BLaER1 treated with 17β-estradiol and CSF1 and Interleukin-3, amounts not matched to agents 10 nM and 100 nM (cell line): ENCODE measurements at regions not wholly inside any gene's neighbourhood (a gene's known extent, or its start where the extent isn't known, plus 50 kb on each side); places are given as distances from the start of the nearest gene placed in this dataset.
"Not testable (repeated sequence)": the region's sequence is repeated elsewhere in the genome, so short reads cannot be mapped to it uniquely, and the experiment has no call there.

ENCODE experiments used
- H3K27ac ChIP-seq, 11 experiments: shearing (Covaris generic); formaldehyde crosslinking; 2 replicates each; pipeline ENCODE4 v1.8.1; 2022
- H3K27me3 ChIP-seq, 11 experiments: shearing (Covaris generic); formaldehyde crosslinking; 2 replicates each; pipeline ENCODE4 v1.8.1; 2022
- H3K36me3 ChIP-seq, 11 experiments: shearing (Covaris generic); formaldehyde crosslinking; 2 replicates each; pipeline ENCODE4 v1.8.1; 2022
- H3K4me1 ChIP-seq, 10 experiments: shearing (Covaris generic); formaldehyde crosslinking; 2 replicates each; pipeline ENCODE4 v1.8.1; 2022
- H3K4me2 ChIP-seq, 11 experiments: shearing (Covaris generic); formaldehyde crosslinking; 2 replicates each; pipeline ENCODE4 v1.8.1; 2022
- H3K4me3 ChIP-seq, 10 experiments: shearing (Covaris generic); formaldehyde crosslinking; 2 replicates each; pipeline ENCODE4 v1.8.1; 2022
- H3K9ac ChIP-seq, 11 experiments: shearing (Covaris generic); formaldehyde crosslinking; 2 replicates each; pipeline ENCODE4 v1.8.1; 2022
- H3K9me3 ChIP-seq, 11 experiments: shearing (Covaris generic); formaldehyde crosslinking; replicated peaks in 1 of 11; 2 replicates each; pipeline ENCODE4 v1.8.1; 2022
- H4K20me1 ChIP-seq, 11 experiments: shearing (Covaris generic); formaldehyde crosslinking; 2 replicates each; pipeline ENCODE4 v1.8.1; 2022
- Cebpa-rat ChIP-seq, 11 experiments: shearing (Covaris generic); IDR thresholded peaks; 2 replicates each; pipeline ENCODE4 v1.8.1; 2022

GRCh38 chrX:45554736-45555135, 354.1 kb upstream of the DIPK2B start:
- no peak for TF ChIP-seq Cebpa-rat (IDR thresholded peaks at IDR 0.05)

GRCh38 chrX:45553417-45553816, 352.7 kb upstream of the DIPK2B start:
- no peak overlapping the region for H3K9ac ChIP-seq
- no peak overlapping the region for H3K4me2 ChIP-seq
- no peaks in the 10 kb centered on the region for H3K36me3 ChIP-seq
- H3K4me1 ChIP-seq: no peaks in the 10 kb centered on the region
- no peak overlapping the region for H3K27ac ChIP-seq
- no peaks in the 10 kb centered on the region for H4K20me1 ChIP-seq
- no peak for TF ChIP-seq Cebpa-rat (IDR thresholded peaks at IDR 0.05)
- H3K9me3 ChIP-seq: 0 out of 22 replicates have a peak, but pooled peaks cover 0 to 1% (median 0%) of the 10 kb centered on the region in 11 experiments
- no peaks in the 10 kb centered on the region for H3K27me3 ChIP-seq
- H3K4me3 ChIP-seq: no peak overlapping the region

More at GRCh38 chrX:45554736-45555135, 354.1 kb upstream of the DIPK2B start:
- Histone ChIP-seq H3K9ac (no peak overlapping the region), H3K9me3 (no peaks in the 10 kb centered on the region), H3K27ac (no peak overlapping the region), H3K27me3 (no peaks in the 10 kb centered on the region), H3K4me1 (no peaks in the 10 kb centered on the region), H3K36me3 (no peaks in the 10 kb centered on the region), H3K4me3 (no peak overlapping the region), H4K20me1 (no peaks in the 10 kb centered on the region), H3K4me2 (no peak overlapping the region)

GRCh38 chrX:45546697-45547096, 346.0 kb upstream of the DIPK2B start:
- H3K9me3 ChIP-seq: peaks cover 29 to 43% (median 32%) of the 10 kb centered on the region in 11 experiments
- not testable (repeated sequence) for H3K4me3 ChIP-seq, H3K27me3 ChIP-seq, H4K20me1 ChIP-seq, H3K4me1 ChIP-seq, H3K4me2 ChIP-seq, H3K9ac ChIP-seq, H3K27ac ChIP-seq, H3K36me3 ChIP-seq

GRCh38 chrX:45540181-45540580, 339.5 kb upstream of the DIPK2B start:
- Histone ChIP-seq H3K9ac (no peak overlapping the region), H3K9me3 (peaks cover under 1 to 13% (median 2%) of the 10 kb centered on the region in 11 experiments; a peak in 16 of 22 replicates), H3K27ac (no peak overlapping the region), H4K20me1 (no peaks in the 10 kb centered on the region), H3K4me1 (no peaks in the 10 kb centered on the region), H3K27me3 (no peaks in the 10 kb centered on the region), H3K4me3 (no peak overlapping the region), H3K4me2 (no peak overlapping the region), H3K36me3 (no peaks in the 10 kb centered on the region)
- no peak for TF ChIP-seq Cebpa-rat (IDR thresholded peaks at IDR 0.05)

GRCh38 chrX:45537936-45538335, 337.3 kb upstream of the DIPK2B start:
- no peak for TF ChIP-seq Cebpa-rat (IDR thresholded peaks at IDR 0.05)
- Histone ChIP-seq H4K20me1 (no peaks in the 10 kb centered on the region), H3K9me3 (peaks cover 0 to 19% (median 7%) of the 10 kb centered on the region in 11 experiments; a peak in 14 of 22 replicates), H3K27me3 (no peaks in the 10 kb centered on the region), H3K4me3 (no peak overlapping the region), H3K4me2 (no peak overlapping the region), H3K36me3 (no peaks in the 10 kb centered on the region), H3K4me1 (no peaks in the 10 kb centered on the region), H3K27ac (no peak overlapping the region), H3K9ac (no peak overlapping the region)

GRCh38 chrX:45527834-45528233, 327.2 kb upstream of the DIPK2B start:
- Histone ChIP-seq H3K27me3 (no peaks in the 10 kb centered on the region), H3K4me1 (0 out of 20 replicates have a peak, but pooled peaks cover 0 to 3% (median 0%) of the 10 kb centered on the region in 10 experiments), H3K36me3 (no peaks in the 10 kb centered on the region), H3K27ac (no peak overlapping the region), H3K9ac (no peak overlapping the region), H3K4me2 (no peak overlapping the region), H3K4me3 (no peak overlapping the region), H4K20me1 (no peaks in the 10 kb centered on the region), H3K9me3 (peaks cover 0 to 4% (median 0%) of the 10 kb centered on the region in 11 experiments; a peak in 2 of 22 replicates)
- no peak for TF ChIP-seq Cebpa-rat (IDR thresholded peaks at IDR 0.05)

- no peak overlapping the region for H3K4me2 ChIP-seq
- H3K27ac ChIP-seq: no peak overlapping the region
- H4K20me1 ChIP-seq: no peaks in the 10 kb centered on the region
- no peak overlapping the region for H3K4me3 ChIP-seq
- 0 out of 20 replicates have a peak, but pooled peaks cover 0 to 3% (median 0%) of the 10 kb centered on the region in 10 experiments for H3K4me1 ChIP-seq
- no peaks in the 10 kb centered on the region for H3K9me3 ChIP-seq
- no peak overlapping the region for H3K9ac ChIP-seq
- H3K27me3 ChIP-seq: no peaks in the 10 kb centered on the region
- H3K36me3 ChIP-seq: no peaks in the 10 kb centered on the region
- no peak for TF ChIP-seq Cebpa-rat (IDR thresholded peaks at IDR 0.05)
Measured at GRCh38 chrX:45524805-45525204, 324.1 kb upstream of the DIPK2B start.

GRCh38 chrX:45524296-45524695, 323.6 kb upstream of the DIPK2B start:
- no peak overlapping the region for H3K27ac ChIP-seq
- H3K4me2 ChIP-seq: no peak overlapping the region
- TF ChIP-seq Cebpa-rat (IDR thresholded peaks at IDR 0.05): no peak
- H3K9me3 ChIP-seq: no peaks in the 10 kb centered on the region
- no peaks in the 10 kb centered on the region for H4K20me1 ChIP-seq
- H3K4me1 ChIP-seq: 0 out of 20 replicates have a peak, but pooled peaks cover 0 to 3% (median 0%) of the 10 kb centered on the region in 10 experiments
- no peak overlapping the region for H3K9ac ChIP-seq
- no peaks in the 10 kb centered on the region for H3K36me3 ChIP-seq
- H3K4me3 ChIP-seq: no peak overlapping the region
- no peaks in the 10 kb centered on the region for H3K27me3 ChIP-seq

GRCh38 chrX:45518552-45518951, 317.9 kb upstream of the DIPK2B start:
- Histone ChIP-seq H3K36me3 (no peaks in the 10 kb centered on the region), H4K20me1 (no peaks in the 10 kb centered on the region), H3K4me3 (no peak overlapping the region), H3K4me2 (no peak overlapping the region), H3K27me3 (no peaks in the 10 kb centered on the region), H3K27ac (no peak overlapping the region), H3K9me3 (no peaks in the 10 kb centered on the region), H3K9ac (no peak overlapping the region), H3K4me1 (peaks cover 0 to 41% (median 26%) of the 10 kb centered on the region in 10 experiments; a peak in 18 of 20 replicates)
- no peak for TF ChIP-seq Cebpa-rat (IDR thresholded peaks at IDR 0.05)
